ENCODE measurements at regions not wholly inside any gene's neighbourhood (a gene's known extent, or its start where the extent isn't known, plus 50 kb on each side); places are given as distances from the start of the nearest gene placed in this dataset.

DNA sequence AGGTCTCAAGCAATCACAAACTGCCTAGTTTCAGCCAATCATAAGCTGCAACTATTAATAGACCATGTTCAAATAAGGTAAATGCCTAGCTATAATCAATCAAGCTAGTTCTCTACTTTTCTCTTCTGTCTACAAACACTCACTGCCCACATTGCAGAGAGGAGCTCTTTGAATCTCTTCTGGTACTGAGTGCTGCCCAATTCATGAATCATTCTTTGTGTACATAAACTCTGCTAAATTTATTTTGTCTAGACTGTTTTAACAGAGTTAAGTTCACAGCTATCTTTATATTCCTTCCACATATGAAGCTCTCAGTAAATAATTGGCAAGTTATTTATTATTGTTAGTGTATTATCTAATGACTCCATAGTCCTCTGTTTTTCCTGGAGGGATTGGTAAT lies 411.0 kb downstream of the EPHA7 start:
- no peak for TF ChIP-seq POLR2AphosphoS5 (IDR thresholded peaks at IDR 0.05)
- TF ChIP-seq, protein P1, sequence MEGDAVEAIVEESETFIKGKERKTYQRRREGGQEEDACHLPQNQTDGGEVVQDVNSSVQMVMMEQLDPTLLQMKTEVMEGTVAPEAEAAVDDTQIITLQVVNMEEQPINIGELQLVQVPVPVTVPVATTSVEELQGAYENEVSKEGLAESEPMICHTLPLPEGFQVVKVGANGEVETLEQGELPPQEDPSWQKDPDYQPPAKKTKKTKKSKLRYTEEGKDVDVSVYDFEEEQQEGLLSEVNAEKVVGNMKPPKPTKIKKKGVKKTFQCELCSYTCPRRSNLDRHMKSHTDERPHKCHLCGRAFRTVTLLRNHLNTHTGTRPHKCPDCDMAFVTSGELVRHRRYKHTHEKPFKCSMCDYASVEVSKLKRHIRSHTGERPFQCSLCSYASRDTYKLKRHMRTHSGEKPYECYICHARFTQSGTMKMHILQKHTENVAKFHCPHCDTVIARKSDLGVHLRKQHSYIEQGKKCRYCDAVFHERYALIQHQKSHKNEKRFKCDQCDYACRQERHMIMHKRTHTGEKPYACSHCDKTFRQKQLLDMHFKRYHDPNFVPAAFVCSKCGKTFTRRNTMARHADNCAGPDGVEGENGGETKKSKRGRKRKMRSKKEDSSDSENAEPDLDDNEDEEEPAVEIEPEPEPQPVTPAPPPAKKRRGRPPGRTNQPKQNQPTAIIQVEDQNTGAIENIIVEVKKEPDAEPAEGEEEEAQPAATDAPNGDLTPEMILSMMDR (IDR thresholded peaks at IDR 0.05): no peak
- TF ChIP-seq POLR2A (IDR thresholded peaks at IDR 0.05): no peak

Measured in breast epithelium (tissue), 3 donors.